GM04503 (cell line): ENCODE measurements at regions not wholly inside any gene's neighbourhood (a gene's known extent, or its start where the extent isn't known, plus 50 kb on each side); places are given as distances from the start of the nearest gene placed in this dataset.

ENCODE experiments used
- DNase-seq: peaks from one replicate; pipeline ENCODE4 v3.0.0-alpha.2; 2012; ENCODE audit warnings: low read depth

GRCh38 chr1:239322369-239322768, 64.0 kb upstream of the CHRM3 start:
- DNase-seq = no peak

- DNase-seq = no peak
Observed at GRCh38 chr1:239321877-239322276, 64.5 kb upstream of the CHRM3 start.

GRCh38 chr1:239317948-239318347, 68.4 kb upstream of the CHRM3 start:
- DNase-seq = no peak

GRCh38 chr1:239315631-239316217, 70.6 kb upstream of the CHRM3 start:
- DNase-seq = no peak

- no peak for DNase-seq
Observed at GRCh38 chr1:239311331-239311730, 75.0 kb upstream of the CHRM3 start.

- no peak for DNase-seq
Observed at GRCh38 chr1:239308701-239309333, 77.6 kb upstream of the CHRM3 start.

- DNase-seq = no peak
Observed at GRCh38 chr1:239307886-239308285, 78.5 kb upstream of the CHRM3 start.

- DNase-seq = no peak
Observed at GRCh38 chr1:239306426-239306825, 79.9 kb upstream of the CHRM3 start.

GRCh38 chr1:239303289-239303688, 83.1 kb upstream of the CHRM3 start:
- no peak for DNase-seq

GRCh38 chr1:239302696-239303095, 83.7 kb upstream of the CHRM3 start:
- DNase-seq = no peak

- DNase-seq = no peak
Observed at GRCh38 chr1:239301251-239301650, 85.1 kb upstream of the CHRM3 start.

- DNase-seq = no peak
Observed at GRCh38 chr1:239297910-239298309, 88.5 kb upstream of the CHRM3 start.

GRCh38 chr1:239293350-239294110, 92.8 kb upstream of the CHRM3 start:
- DNase-seq = no peak

- no peak for DNase-seq
Observed at GRCh38 chr1:239288820-239289554, 97.4 kb upstream of the CHRM3 start.

GRCh38 chr1:239287296-239287695, 99.1 kb upstream of the CHRM3 start:
- no peak for DNase-seq

GRCh38 chr1:239283216-239283615, 103.2 kb upstream of the CHRM3 start:
- no peak for DNase-seq

GRCh38 chr1:239282411-239282810, 104.0 kb upstream of the CHRM3 start:
- no peak for DNase-seq

- DNase-seq = no peak
Observed at GRCh38 chr1:239276051-239276450, 110.3 kb upstream of the CHRM3 start.

GRCh38 chr1:239274242-239274830, 112.0 kb upstream of the CHRM3 start:
- DNase-seq = no peak

- DNase-seq = no peak
Observed at GRCh38 chr1:239270509-239270908, 115.9 kb upstream of the CHRM3 start.

- no peak for DNase-seq
Observed at GRCh38 chr1:239269706-239270105, 116.7 kb upstream of the CHRM3 start.

GRCh38 chr1:239268941-239269340, 117.4 kb upstream of the CHRM3 start:
- DNase-seq = no peak
